GM19023 (cell line): ENCODE measurements at regions not wholly inside any gene's neighbourhood (a gene's known extent, or its start where the extent isn't known, plus 50 kb on each side); places are given as distances from the start of the nearest gene placed in this dataset.

Experiments
- ATAC-seq: cut with Tn5 transposase; IDR thresholded peaks from one replicate; pipeline ENCODE4 v1.9.1; 2021; ENCODE audit warnings: mild to moderate bottlenecking, moderate library complexity; ENCODE audit not compliant: unreplicated experiment

GRCh38 chr20:40416274-40416673, 272.8 kb downstream of the MAFB start:
- no peak for ATAC-seq

- no peak for ATAC-seq
Measured at GRCh38 chr20:40414843-40415615, 274.0 kb downstream of the MAFB start.

GRCh38 chr20:40410028-40410427, 279.0 kb downstream of the MAFB start:
- ATAC-seq, result no peak

GRCh38 chr20:40397467-40397866, 291.6 kb downstream of the MAFB start:
- ATAC-seq, result no peak

- ATAC-seq, result no peak
Measured at GRCh38 chr20:40393197-40394079, 295.6 kb downstream of the MAFB start.

- no peak for ATAC-seq
Measured at GRCh38 chr20:40390654-40391053, 298.4 kb downstream of the MAFB start.

GRCh38 chr20:40370800-40371199, 318.2 kb downstream of the MAFB start:
- ATAC-seq, result no peak

GRCh38 chr20:40368876-40369275, 320.2 kb downstream of the MAFB start:
- ATAC-seq, result no peak

GRCh38 chr20:40361916-40362315, 327.1 kb downstream of the MAFB start:
- ATAC-seq, result no peak

- no peak for ATAC-seq
Measured at GRCh38 chr20:40359131-40359912, 329.7 kb downstream of the MAFB start.

- no peak for ATAC-seq
Measured at GRCh38 chr20:40354880-40355279, 334.2 kb downstream of the MAFB start.

GRCh38 chr20:40343390-40343789, 345.6 kb downstream of the MAFB start:
- no peak for ATAC-seq

- no peak for ATAC-seq
Measured at GRCh38 chr20:40341561-40341960, 347.5 kb downstream of the MAFB start.

GRCh38 chr20:40339661-40340449, 349.2 kb downstream of the MAFB start:
- no peak for ATAC-seq

- no peak for ATAC-seq
Measured at GRCh38 chr20:40336533-40336932, 352.5 kb downstream of the MAFB start.

- ATAC-seq, result no peak
Measured at GRCh38 chr20:40335901-40336351, 353.1 kb downstream of the MAFB start.

GRCh38 chr20:40335437-40335836, 353.6 kb downstream of the MAFB start:
- ATAC-seq, result no peak

- no peak for ATAC-seq
Measured at GRCh38 chr20:40333591-40333990, 355.4 kb downstream of the MAFB start.

- no peak for ATAC-seq
Measured at GRCh38 chr20:40331807-40332560, 357.1 kb downstream of the MAFB start.

- ATAC-seq, result no peak
Measured at GRCh38 chr20:40331249-40331648, 357.8 kb downstream of the MAFB start.
